ENCODE measurements at regions not wholly inside any gene's neighbourhood (a gene's known extent, or its start where the extent isn't known, plus 50 kb on each side); places are given as distances from the start of the nearest gene placed in this dataset.

- Histone ChIP-seq H3K4me1 (replicated peaks in 1 of 2; ENCODE audit: control insufficient read depth in 2 of 2, insufficient read depth in 2 of 2, low read length in 2 of 2) (peaks cover 2 to 13% of the 10 kb centered on the region in 2 experiments; a peak in 4 of 5 replicates), H3K9ac (ENCODE audit: insufficient read depth in 1 of 2, low read depth in 2 of 2, low read length in 2 of 2) (no peak overlapping the region), H2AFZ (ENCODE audit: low read depth, low read length) (no peak overlapping the region), H3K4me2 (ENCODE audit: insufficient read depth, low read length) (no peak overlapping the region), H3K27ac (ENCODE audit: extremely low read depth, low read depth, low read length) (no peak overlapping the region), H3K27me3 (ENCODE audit: control insufficient read depth in 2 of 2, insufficient read depth in 2 of 2, low read length in 2 of 2) (peaks cover 3 to 12% of the 10 kb centered on the region in 2 experiments; a peak in 4 of 5 replicates), H3K9me3 (replicated peaks; ENCODE audit: control insufficient read depth, insufficient read depth, low read depth, low read length) (no peaks in the 10 kb centered on the region), H3K36me3 (ENCODE audit: control insufficient read depth, insufficient read depth, low read length) (no peaks in the 10 kb centered on the region), H4K20me1 (replicated peaks; ENCODE audit: control insufficient read depth, insufficient read depth, low read length) (no peaks in the 10 kb centered on the region), H3K79me2 (ENCODE audit: control insufficient read depth, insufficient read depth, low read length) (no peaks in the 10 kb centered on the region), H3K4me3 (no peak overlapping the region), H3K9me1 (ENCODE audit: control insufficient read depth, insufficient read depth, low read length) (no peaks in the 10 kb centered on the region)
- CTCF ChIA-PET (ENCODE audit: low intra/inter-chr PET ratio): no interaction called here
- in situ Hi-C loops (cut with MboI) (loop anchor here (25.0 kb wide), 1 partner anchor 1316 kb away; no protein-coding TSS in a partner anchor), intact Hi-C loops (cut with micrococcal nuclease) (no loop called here)
- POLR2A ChIA-PET: interaction anchor here (1.7 kb wide), 1 partner anchor 10 kb away, joined by 8 read pairs; no protein-coding TSS in a partner anchor
- ATAC-seq: no peak
- FAIRE-seq: peak; percentile 57
- no TSS peak for BruUV-seq (replicated peaks)
- peak in 1 of 4 experiments; percentile 44 for DNase-seq (ENCODE audit: extremely low read depth in 1 of 4, low spot score in 3 of 4)
- 0% methylated on average over 3 of the region's 3 CpGs for WGBS (ENCODE audit: insufficient coverage, low coverage, missing lambda C conversion rate)
- TF ChIP-seq, protein P1, sequence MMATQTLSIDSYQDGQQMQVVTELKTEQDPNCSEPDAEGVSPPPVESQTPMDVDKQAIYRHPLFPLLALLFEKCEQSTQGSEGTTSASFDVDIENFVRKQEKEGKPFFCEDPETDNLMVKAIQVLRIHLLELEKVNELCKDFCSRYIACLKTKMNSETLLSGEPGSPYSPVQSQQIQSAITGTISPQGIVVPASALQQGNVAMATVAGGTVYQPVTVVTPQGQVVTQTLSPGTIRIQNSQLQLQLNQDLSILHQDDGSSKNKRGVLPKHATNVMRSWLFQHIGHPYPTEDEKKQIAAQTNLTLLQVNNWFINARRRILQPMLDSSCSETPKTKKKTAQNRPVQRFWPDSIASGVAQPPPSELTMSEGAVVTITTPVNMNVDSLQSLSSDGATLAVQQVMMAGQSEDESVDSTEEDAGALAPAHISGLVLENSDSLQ (IDR thresholded peaks at IDR 0.05): peak; percentile 32; the same call in 1 of the 2 replicates
- TF ChIP-seq RBM25 (IDR thresholded peaks at IDR 0.05; ENCODE audit: low read depth, low read length, severe bottlenecking): no peak
- TF ChIP-seq PBX2 (CRISPR knock-in tag; IDR thresholded peaks at IDR 0.05; ENCODE audit: low read depth): no peak
- 0 out of 2 replicates have a peak, but pooled peaks have one; percentile 22 for TF ChIP-seq PBX2 (tag; conservative IDR thresholded peaks at IDR 0.05; ENCODE audit: low read depth)
- TF ChIP-seq ELF2 (CRISPR knock-in tag; IDR thresholded peaks at IDR 0.05): no peak
- peak; percentile 73; the same call in 1 of the 2 replicates for TF ChIP-seq SMARCA4 (IDR thresholded peaks at IDR 0.05)
- no peak for TF ChIP-seq CC2D1A (IDR thresholded peaks at IDR 0.05)
- peak; percentile 56 for TF ChIP-seq DPF2 (IDR thresholded peaks at IDR 0.05)
- peak in 1 of 2 experiments; percentile 88; a peak in 2 of 4 replicates for TF ChIP-seq RCOR1 (IDR thresholded peaks at IDR 0.05; ENCODE audit: borderline replicate concordance in 1 of 2, low read depth in 2 of 2, low read length in 2 of 2)
- 0 out of 2 replicates have a peak, but pooled peaks have one; percentile 48 for TF ChIP-seq HDAC2 (IDR thresholded peaks at IDR 0.05)
- no peak for TF ChIP-seq PTBP1 (IDR thresholded peaks at IDR 0.05; ENCODE audit: low read depth, low read length)
- TF ChIP-seq CEBPG (CRISPR knock-in tag; IDR thresholded peaks at IDR 0.05): no peak; the same call in 1 of the 2 replicates
- TF ChIP-seq CEBPG (tag; conservative IDR thresholded peaks at IDR 0.05 in 1 of 2, IDR thresholded peaks at IDR 0.05 in 1 of 2): peak in 1 of 2 experiments; percentile 75; a peak in 2 of 4 replicates
- 0 out of 4 replicates have a peak, but pooled peaks of 1 of the 2 experiments have one; percentile 37 for TF ChIP-seq HDAC1 (IDR thresholded peaks at IDR 0.05)
- TF ChIP-seq ARID1B (IDR thresholded peaks at IDR 0.05): peak; percentile 79
- TF ChIP-seq CBFA2T2 (conservative IDR thresholded peaks at IDR 0.05): peak; percentile 78
- TF ChIP-seq MTA2 (IDR thresholded peaks at IDR 0.05; ENCODE audit: low read depth): 0 out of 2 replicates have a peak, but pooled peaks have one; percentile 15
- peak; percentile 59 for TF ChIP-seq TCF3 (CRISPR knock-in tag; IDR thresholded peaks at IDR 0.05)
- TF ChIP-seq GATA2 (CRISPR knock-in tag; IDR thresholded peaks at IDR 0.05): peak; percentile 33; the same call in 1 of the 2 replicates
- TF ChIP-seq CBFA2T3 (IDR thresholded peaks at IDR 0.05): peak; percentile 89
- no peak for TF ChIP-seq ILK (tag; IDR thresholded peaks at IDR 0.05; ENCODE audit: borderline replicate concordance, low read depth)
Measured at GRCh38 chr2:47303341-47304148, 65.6 kb upstream of the EPCAM start.

Data from K562 (cell line).